ENCODE measurements at regions not wholly inside any gene's neighbourhood (a gene's known extent, or its start where the extent isn't known, plus 50 kb on each side); places are given as distances from the start of the nearest gene placed in this dataset.
"Not testable (repeated sequence)": the region's sequence is repeated elsewhere in the genome, so short reads cannot be mapped to it uniquely, and the experiment has no call there.

- DNase-seq (ENCODE audit: low read depth in 4 of 4, low spot score in 2 of 4): no peak
Measured at GRCh38 chr2:105509269-105510086, 110.6 kb upstream of the FHL2 start.

DNA sequence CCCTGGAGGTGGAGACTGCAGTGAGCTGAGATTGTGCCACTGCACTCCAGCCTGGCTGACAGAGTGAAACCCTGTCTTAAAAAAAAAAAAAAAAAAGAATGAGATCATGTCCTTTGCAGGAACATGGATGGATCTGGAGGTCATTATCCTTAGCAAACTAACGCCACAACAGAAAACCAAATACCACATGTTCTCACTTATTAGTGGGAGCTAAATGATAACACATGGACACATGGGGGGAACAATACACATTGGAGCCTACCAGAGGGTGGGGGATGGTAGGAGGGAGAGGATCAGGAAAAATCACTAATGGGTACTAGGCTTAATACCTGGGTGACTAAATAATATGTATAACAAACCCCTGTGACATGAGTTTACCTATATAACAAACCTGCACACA lies 108.0 kb upstream of the FHL2 start:
- DNase-seq (ENCODE audit: low read depth in 4 of 4, low spot score in 2 of 4): not testable (repeated sequence)

DNA sequence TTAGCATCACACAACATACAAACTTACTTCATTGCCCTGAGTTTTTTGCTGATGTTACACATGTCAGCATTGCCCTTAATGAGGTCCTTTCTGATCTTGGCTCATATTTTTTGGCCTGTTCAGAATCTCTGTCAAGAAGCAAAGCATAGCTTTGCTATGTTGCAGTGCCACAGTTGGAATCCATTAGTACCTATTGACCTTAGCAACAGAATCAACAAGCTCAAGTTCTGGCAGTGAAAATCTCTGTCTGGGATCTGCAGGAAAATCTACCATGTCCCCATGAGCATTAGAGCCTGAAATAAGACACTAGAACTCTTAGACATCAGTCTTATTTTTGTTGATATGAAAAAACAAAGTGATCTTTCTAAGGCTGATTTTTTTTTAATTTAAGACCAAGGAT lies 105.6 kb upstream of the FHL2 start:
- DNase-seq (ENCODE audit: low read depth in 4 of 4, low spot score in 2 of 4): no peak

GRCh38 chr2:105502625-105503334 lies 103.9 kb upstream of the FHL2 start:
- DNase-seq (ENCODE audit: low read depth in 4 of 4, low spot score in 2 of 4): no peak

GRCh38 chr2:105498281-105498846 lies 99.5 kb upstream of the FHL2 start:
- DNase-seq (ENCODE audit: low read depth in 4 of 4, low spot score in 2 of 4): no peak

DNA sequence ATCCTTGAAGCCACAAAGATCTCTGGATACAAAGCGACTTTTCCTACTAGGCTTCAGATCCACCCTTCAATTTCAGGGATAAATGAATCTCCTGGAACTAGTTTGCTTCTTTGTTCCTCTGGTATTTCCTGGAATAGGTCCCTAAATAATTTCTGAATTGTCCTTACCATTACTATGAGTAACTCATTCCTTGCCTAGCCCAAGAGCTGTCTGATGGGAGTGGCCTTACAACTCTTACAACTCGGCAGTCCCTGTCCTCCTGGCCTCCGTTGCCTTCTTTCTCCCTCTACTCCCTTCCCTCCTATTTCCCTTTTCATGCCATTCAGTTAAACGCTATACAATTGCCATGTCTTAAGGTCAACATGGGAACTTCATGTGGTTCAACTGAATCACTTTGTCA lies 98.2 kb upstream of the FHL2 start:
- DNase-seq (ENCODE audit: low read depth in 4 of 4, low spot score in 2 of 4): no peak

DNA sequence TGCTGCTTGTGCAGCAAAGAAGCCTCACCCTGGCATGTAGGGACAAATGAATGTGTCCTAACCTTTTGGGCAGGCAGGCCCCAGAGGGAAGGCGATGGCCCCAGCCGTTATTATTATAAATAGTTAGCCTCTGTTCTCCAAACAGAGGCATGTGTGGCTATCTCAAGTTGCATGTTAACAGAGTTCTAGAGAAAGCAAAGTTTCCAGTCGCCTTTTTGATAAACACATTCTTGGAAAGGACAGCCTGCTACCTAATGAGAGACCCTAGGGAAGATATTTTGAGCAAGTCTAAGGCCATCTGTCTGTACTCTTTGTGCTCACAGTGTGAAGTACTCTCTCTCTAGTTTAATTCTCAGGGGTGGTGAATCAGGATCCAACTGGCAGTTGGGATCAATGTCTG lies 97.4 kb upstream of the FHL2 start:
- DNase-seq (ENCODE audit: low read depth in 4 of 4, low spot score in 2 of 4): no peak

DNA sequence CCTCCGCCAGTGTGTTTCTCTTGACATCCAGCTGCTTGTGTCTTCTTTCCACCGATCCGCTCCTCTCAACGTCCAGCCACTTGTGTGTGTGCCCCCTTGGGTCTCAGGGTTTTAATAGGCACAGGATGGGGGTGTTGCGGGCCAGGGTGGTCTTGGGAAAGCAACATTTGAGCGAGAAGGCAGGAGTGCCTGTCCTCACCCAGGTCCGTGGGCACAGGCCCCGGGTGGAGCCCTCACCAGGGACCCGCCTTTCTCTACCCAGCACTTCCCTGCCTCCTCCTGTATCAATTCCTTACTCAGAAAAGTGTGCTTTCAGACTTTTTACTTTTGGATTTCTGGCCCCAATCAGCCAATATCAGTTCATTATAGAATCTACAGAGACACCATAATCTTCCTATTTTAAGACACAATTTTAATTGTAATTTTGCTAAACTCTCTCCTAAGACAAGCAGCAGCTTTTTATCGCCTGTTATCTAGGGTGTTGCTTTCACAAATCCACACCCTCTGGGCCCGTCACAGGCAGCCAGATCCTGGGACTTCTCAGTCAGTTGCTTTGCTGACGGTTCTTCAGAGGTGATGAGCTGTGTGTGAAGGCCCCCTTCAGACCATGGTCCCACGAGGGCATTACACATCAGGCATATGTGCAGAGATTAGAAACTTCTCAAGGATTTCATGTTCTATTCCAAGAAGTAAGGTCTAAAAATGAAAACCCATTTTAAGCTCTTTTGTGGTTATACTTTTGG lies 96.0 kb upstream of the FHL2 start:
- DNase-seq (ENCODE audit: low read depth in 4 of 4, low spot score in 2 of 4): no peak

GRCh38 chr2:105490956-105491355 lies 92.1 kb upstream of the FHL2 start:
- no peak for DNase-seq (ENCODE audit: low read depth in 4 of 4, low spot score in 2 of 4)

DNA sequence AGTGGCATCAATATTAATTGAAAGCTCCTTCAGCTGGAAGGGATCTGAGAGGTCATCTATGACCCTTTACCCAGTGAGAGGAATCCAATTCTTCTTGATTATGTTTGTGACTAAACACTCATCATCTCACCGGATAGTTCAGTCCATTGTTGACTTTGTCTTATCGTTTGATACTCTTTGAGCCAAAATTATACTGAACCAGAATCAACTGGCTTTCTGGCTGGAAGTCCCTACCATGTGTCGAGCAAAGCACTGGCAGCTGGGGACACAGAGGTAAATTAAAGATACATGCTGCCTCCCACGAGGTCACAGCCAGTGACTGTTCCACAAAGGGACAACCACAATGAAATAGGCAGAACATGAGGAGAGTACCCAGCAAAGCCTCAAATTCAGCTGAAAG lies 91.4 kb upstream of the FHL2 start:
- DNase-seq (ENCODE audit: low read depth in 4 of 4, low spot score in 2 of 4): no peak

DNA sequence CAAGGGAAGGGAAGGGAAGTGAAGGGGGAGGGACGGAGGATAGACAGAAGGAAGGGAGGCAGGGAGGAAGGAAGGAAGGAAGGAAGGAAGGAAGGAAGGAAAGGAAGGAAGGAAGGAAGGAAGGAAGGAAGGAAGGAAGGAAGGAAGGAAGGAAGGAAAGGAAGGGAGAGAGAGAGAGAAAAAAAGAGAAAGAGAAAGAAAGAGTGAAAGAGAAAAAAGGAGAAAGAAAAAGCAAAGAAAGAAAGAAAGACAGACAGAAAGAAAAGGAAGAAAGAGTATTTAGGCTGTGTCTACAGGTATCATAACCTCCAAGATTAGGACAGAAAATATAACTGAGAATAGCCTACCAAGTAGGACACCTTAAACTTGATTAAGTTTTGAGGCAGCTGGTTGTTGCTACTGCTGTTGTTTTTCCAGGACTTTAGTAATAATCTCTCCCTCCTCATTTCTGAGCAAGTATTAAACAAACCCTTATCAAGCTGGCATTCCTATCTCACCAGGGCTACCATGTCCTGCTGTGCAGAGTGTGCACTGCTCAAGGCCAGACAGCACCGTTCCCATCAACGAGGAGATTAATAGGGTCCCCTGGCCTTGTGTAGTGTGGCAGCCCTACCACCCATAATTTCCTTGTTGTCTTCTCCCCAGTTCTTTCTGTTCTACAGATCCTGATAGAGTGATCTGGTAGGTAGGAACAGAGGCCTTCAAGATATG lies 90.5 kb upstream of the FHL2 start:
- no peak for DNase-seq (ENCODE audit: low read depth in 4 of 4, low spot score in 2 of 4)

DNA sequence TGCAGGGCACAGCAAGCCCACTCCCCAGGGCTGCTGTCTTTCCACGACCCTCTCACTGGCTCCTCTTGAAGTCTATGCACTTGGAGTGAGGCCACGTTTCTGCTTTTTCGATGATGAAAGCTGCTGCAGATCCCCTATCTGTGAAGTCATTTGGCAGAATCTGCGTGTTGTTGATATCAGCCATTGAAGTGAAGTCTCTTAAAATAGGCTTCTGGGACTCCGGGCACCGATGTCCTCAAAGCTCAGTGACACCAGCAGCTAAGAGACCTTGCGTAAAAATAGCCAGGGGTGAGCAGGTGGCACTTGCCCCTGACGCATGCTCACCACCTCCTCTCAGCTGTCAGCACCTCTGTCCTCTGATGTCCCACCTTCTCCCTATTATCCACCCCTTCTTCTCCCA lies 89.4 kb upstream of the FHL2 start:
- no peak for DNase-seq (ENCODE audit: low read depth in 4 of 4, low spot score in 2 of 4)

DNA sequence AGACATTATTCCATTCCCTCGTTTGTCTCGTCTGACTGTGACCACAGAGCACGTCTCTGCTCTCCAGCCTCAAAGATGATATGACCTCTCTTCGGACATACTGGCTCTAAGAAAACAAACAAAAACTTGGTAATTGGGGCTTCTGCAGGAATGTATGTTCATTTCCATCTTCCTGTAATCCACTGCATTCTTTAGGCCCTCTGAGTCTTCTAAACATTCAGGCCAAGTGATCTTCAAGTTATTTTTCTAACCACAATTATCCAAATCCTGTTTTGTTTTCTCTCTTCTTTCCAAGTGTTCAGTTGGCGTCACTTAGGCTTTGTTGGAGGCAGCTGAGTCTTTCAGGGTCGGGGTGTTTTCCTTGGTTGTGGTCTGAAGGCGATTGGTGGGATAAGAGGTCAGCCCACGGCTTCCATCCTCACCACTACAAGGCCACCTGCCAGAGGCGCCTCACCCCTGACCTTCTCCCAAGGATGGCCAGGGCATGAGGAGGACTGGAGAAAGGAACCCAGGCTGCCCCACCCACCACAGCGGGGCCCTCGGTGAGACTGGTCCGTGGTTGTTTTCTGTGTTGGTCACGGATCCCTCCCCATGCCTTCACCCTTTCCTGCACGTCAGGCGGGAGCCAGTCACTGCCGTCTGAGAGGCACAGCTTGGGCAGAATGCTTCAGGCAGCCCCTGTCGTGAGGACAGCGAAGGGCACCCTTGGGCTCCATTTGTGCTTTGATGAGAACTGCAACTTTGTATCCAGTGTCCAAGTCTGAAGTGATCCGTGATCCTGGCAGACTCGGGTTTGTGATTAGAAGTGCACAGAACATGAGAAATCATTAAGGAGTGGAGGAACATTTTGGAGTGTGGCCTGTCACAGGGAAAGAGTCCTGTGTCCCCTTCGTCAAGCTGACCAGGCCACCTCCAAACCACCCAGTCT lies 88.6 kb upstream of the FHL2 start:
- DNase-seq (ENCODE audit: low read depth in 4 of 4, low spot score in 2 of 4): no peak

- no peak for DNase-seq (ENCODE audit: low read depth in 4 of 4, low spot score in 2 of 4)
Measured at GRCh38 chr2:105486762-105487141, 87.9 kb upstream of the FHL2 start.

- no peak for DNase-seq (ENCODE audit: low read depth in 4 of 4, low spot score in 2 of 4)
Measured at GRCh38 chr2:105478670-105479069, 79.8 kb upstream of the FHL2 start.

GRCh38 chr2:105477050-105477620 lies 78.3 kb upstream of the FHL2 start:
- DNase-seq (ENCODE audit: low read depth in 4 of 4, low spot score in 2 of 4): not testable (repeated sequence)

- no peak for DNase-seq (ENCODE audit: low read depth in 4 of 4, low spot score in 2 of 4)
Measured at GRCh38 chr2:105473011-105473410, 74.2 kb upstream of the FHL2 start.

- no peak for DNase-seq (ENCODE audit: low read depth in 4 of 4, low spot score in 2 of 4)
Measured at GRCh38 chr2:105470979-105471378, 72.1 kb upstream of the FHL2 start.

DNA sequence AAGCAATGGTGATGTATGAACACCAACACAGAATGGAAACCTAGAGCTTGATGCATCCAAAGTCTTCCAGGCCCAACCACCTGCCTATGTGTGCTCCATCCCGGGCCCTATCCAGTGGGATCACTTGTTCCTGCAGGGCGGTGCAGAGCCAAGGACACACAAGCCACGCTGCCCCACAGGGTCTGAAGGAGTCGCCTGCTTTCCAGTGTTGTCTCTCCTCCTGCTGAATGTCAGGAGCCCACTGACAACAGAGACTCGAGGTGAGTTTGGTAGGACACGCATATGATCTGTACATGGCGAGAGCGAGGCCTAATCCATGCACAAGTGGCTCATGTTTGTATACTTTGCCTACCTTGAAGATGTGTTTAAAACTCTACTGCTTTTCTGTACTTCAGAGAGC lies 70.9 kb upstream of the FHL2 start:
- no peak for DNase-seq (ENCODE audit: low read depth in 4 of 4, low spot score in 2 of 4)
